HCT116 (cell line): ENCODE measurements at regions not wholly inside any gene's neighbourhood (a gene's known extent, or its start where the extent isn't known, plus 50 kb on each side); places are given as distances from the start of the nearest gene placed in this dataset.

Experiments used
- JUND ChIP-seq: IDR thresholded peaks from 2 replicates; pipeline ENCODE4 v1.6.1; 2012
- REST ChIP-seq: IDR thresholded peaks from 2 replicates; pipeline ENCODE4 v1.6.1; 2012; ENCODE audit warnings: low read depth
- TF ChIP-seq, protein P1 (sequence below), 3 experiments: fragments of 200-600 bp in 1 of 3; sonication (generic) in 1 of 3; IDR thresholded peaks in 2 of 3; conservative IDR thresholded peaks in 1 of 3; 2 replicates each; pipeline ENCODE4 v1.5.1; 2012 to 2017; ENCODE audit warnings: low read depth in 2 of 3, low read length in 2 of 3, antibody characterized with exemption in 1 of 3, borderline replicate concordance in 1 of 3, control low read depth in 1 of 3, mild to moderate bottlenecking in 1 of 3, mixed read lengths in 1 of 3, mixed run types in 1 of 3, moderate library complexity in 1 of 3; ENCODE audit not compliant: insufficient read depth in 1 of 3
- TF ChIP-seq, protein P2 (sequence below): IDR thresholded peaks from 2 replicates; pipeline ENCODE4 v1.6.1; 2012

- TF ChIP-seq REST (no peak), JUND (no peak)
- TF ChIP-seq, protein P1, sequence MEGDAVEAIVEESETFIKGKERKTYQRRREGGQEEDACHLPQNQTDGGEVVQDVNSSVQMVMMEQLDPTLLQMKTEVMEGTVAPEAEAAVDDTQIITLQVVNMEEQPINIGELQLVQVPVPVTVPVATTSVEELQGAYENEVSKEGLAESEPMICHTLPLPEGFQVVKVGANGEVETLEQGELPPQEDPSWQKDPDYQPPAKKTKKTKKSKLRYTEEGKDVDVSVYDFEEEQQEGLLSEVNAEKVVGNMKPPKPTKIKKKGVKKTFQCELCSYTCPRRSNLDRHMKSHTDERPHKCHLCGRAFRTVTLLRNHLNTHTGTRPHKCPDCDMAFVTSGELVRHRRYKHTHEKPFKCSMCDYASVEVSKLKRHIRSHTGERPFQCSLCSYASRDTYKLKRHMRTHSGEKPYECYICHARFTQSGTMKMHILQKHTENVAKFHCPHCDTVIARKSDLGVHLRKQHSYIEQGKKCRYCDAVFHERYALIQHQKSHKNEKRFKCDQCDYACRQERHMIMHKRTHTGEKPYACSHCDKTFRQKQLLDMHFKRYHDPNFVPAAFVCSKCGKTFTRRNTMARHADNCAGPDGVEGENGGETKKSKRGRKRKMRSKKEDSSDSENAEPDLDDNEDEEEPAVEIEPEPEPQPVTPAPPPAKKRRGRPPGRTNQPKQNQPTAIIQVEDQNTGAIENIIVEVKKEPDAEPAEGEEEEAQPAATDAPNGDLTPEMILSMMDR (IDR thresholded peaks at IDR 0.05 in 2 of 3, conservative IDR thresholded peaks at IDR 0.05 in 1 of 3; ENCODE audit: borderline replicate concordance in 1 of 3, insufficient read depth in 1 of 3, low read depth in 2 of 3, low read length in 2 of 3) = no peak
- TF ChIP-seq, protein P2, sequence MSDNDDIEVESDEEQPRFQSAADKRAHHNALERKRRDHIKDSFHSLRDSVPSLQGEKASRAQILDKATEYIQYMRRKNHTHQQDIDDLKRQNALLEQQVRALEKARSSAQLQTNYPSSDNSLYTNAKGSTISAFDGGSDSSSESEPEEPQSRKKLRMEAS = no peak
Measured at GRCh38 chr14:86799244-86799647, 1193.7 kb downstream of the GALC start.
